Endothelial cell of umbilical vein (primary cell): ENCODE measurements at regions not wholly inside any gene's neighbourhood (a gene's known extent, or its start where the extent isn't known, plus 50 kb on each side); places are given as distances from the start of the nearest gene placed in this dataset.

Experiments
- BruUV-seq: library from RNA; stranded (reverse); fragments of 400-500 nt; replicated peaks from 2 replicates; lab custom pipeline; 2021; lab: Mats Ljungman, UMichigan
- CTCF ChIA-PET: fragments of 300-600, 350-600 bp; sonication (Branson Sonifier 250); formaldehyde crosslinking; loops from one replicate; lab custom pipeline; 2021; ENCODE audit warnings: antibody characterized with exemption, inconsistent platforms; lab: Charles Lee
- POLR2A ChIA-PET: fragments of 300-600, 350-600 bp; sonication (Branson Sonifier 250); formaldehyde crosslinking; loops from one replicate; lab custom pipeline; 2021; ENCODE audit warnings: antibody characterized with exemption, inconsistent platforms; lab: Charles Lee
- DNase-seq: peaks from one replicate; pipeline ENCODE4 v3.0.0-alpha.2; 2011; ENCODE audit warnings: low read depth, low spot score
- FAIRE-seq: peaks from 2 replicates; lab custom pipeline; 2011; peaks lifted over from hg19 to GRCh38; lab: Jason Lieb, UNC
- H2AFZ ChIP-seq: 2 replicates; pipeline ENCODE4 v1.6.0; 2012; ENCODE audit warnings: low read depth, low read length, control low read depth, inconsistent platforms
- H3K27ac ChIP-seq: 2 replicates; pipeline ENCODE4 v1.5.1; 2011; ENCODE audit warnings: low read depth, mild to moderate bottlenecking, control low read depth, low read length, moderate library complexity; ENCODE audit not compliant: insufficient read depth
- H3K27me3 ChIP-seq, 2 experiments: 2 replicates each; pipeline versions ENCODE4 v1.6.0 to v1.6.1; 2011; ENCODE audit warnings: low read length in 2 of 2, mixed read lengths in 1 of 2; ENCODE audit not compliant: control insufficient read depth in 2 of 2, insufficient read depth in 2 of 2
- H3K36me3 ChIP-seq, 2 experiments: 2 replicates in 1 of 2; 3 replicates in 1 of 2; pipeline ENCODE4 v1.5.1; 2011; ENCODE audit warnings: low read length in 2 of 2, mild to moderate bottlenecking in 1 of 2, moderate library complexity in 1 of 2; ENCODE audit not compliant: control insufficient read depth in 2 of 2, insufficient read depth in 2 of 2; ENCODE audit errors: extremely low read depth in 1 of 2
- H3K4me1 ChIP-seq: 3 replicates; pipeline ENCODE4 v1.5.1; 2011; ENCODE audit warnings: mild to moderate bottlenecking, low read length; ENCODE audit not compliant: control insufficient read depth, insufficient read depth; ENCODE audit errors: extremely low read depth
- H3K4me2 ChIP-seq: 2 replicates; pipeline ENCODE4 v1.6.1; 2011; ENCODE audit warnings: low read length, control low read depth, mixed read lengths; ENCODE audit not compliant: insufficient read depth
- H3K4me3 ChIP-seq, 3 experiments: fragments of 200-600 bp in 1 of 3; sonication (generic), shearing (Covaris generic) in 1 of 3; replicated peaks in 1 of 3; 2 replicates each; pipeline ENCODE4 v1.5.1; 2011 to 2016; ENCODE audit warnings: control low read depth in 3 of 3, low read length in 3 of 3, mild to moderate bottlenecking in 2 of 3, inconsistent platforms in 1 of 3, low read depth in 1 of 3, moderate library complexity in 1 of 3; ENCODE audit not compliant: insufficient read depth in 1 of 3
- H3K79me2 ChIP-seq: 2 replicates; pipeline ENCODE4 v1.6.0; 2012; ENCODE audit warnings: low read length, inconsistent platforms; ENCODE audit not compliant: control insufficient read depth, insufficient read depth
- H3K9ac ChIP-seq: replicated peaks from 2 replicates; pipeline ENCODE3; 2011; ENCODE audit warnings: low read length, control low read depth; ENCODE audit not compliant: insufficient read depth; ENCODE audit errors: extremely low read depth
- H3K9me1 ChIP-seq: replicated peaks from 3 replicates; pipeline ENCODE4 v1.6.0; 2011; ENCODE audit warnings: mild to moderate bottlenecking, low read length; ENCODE audit not compliant: control insufficient read depth, insufficient read depth; ENCODE audit errors: extremely low read depth
- H3K9me3 ChIP-seq: replicated peaks from 2 replicates; pipeline ENCODE4 v1.5.1; 2012; ENCODE audit warnings: low read length, inconsistent platforms; ENCODE audit not compliant: control insufficient read depth, insufficient read depth
- H4K20me1 ChIP-seq: replicated peaks from 2 replicates; pipeline ENCODE3; 2011; ENCODE audit warnings: mild to moderate bottlenecking, low read length; ENCODE audit not compliant: control insufficient read depth, insufficient read depth; ENCODE audit errors: extremely low read depth
- CTCF ChIP-seq, 2 donors: IDR thresholded peaks; 1 replicate in 1 of 2; 2 replicates in 1 of 2; pipeline ENCODE4 v1.5.1; 2011; ENCODE audit warnings: low read length in 2 of 2, mild to moderate bottlenecking in 2 of 2, moderate library complexity in 2 of 2, control low read depth in 1 of 2, inconsistent platforms in 1 of 2, low read depth in 1 of 2; ENCODE audit not compliant: insufficient read depth in 1 of 2; ENCODE audit errors: extremely low read depth in 1 of 2
- EZH2 ChIP-seq: IDR thresholded peaks from 2 replicates; pipeline ENCODE4 v1.6.1; 2012; ENCODE audit warnings: borderline replicate concordance, low read depth, mild to moderate bottlenecking, moderate library complexity, low read length, inconsistent platforms; ENCODE audit not compliant: severe bottlenecking
- FOS ChIP-seq: IDR thresholded peaks from 2 replicates; pipeline ENCODE4 v1.6.1; 2011; ENCODE audit warnings: mild to moderate bottlenecking, low read length, moderate library complexity, borderline replicate concordance; ENCODE audit not compliant: insufficient read depth
- GATA2 ChIP-seq: IDR thresholded peaks from 2 replicates; pipeline ENCODE4 v1.7.0; 2011; ENCODE audit warnings: low read depth, mild to moderate bottlenecking, moderate library complexity, mixed read lengths, low read length; ENCODE audit not compliant: insufficient read length, insufficient read depth
- JUN ChIP-seq: IDR thresholded peaks from 2 replicates; pipeline ENCODE4 v1.6.1; 2011; ENCODE audit warnings: borderline replicate concordance, low read depth; ENCODE audit not compliant: insufficient read length, insufficient read depth
- MYC ChIP-seq: IDR thresholded peaks from one replicate; pipeline ENCODE4 v1.6.1; 2011; ENCODE audit warnings: mild to moderate bottlenecking, low read depth, low read length
- POLR2A ChIP-seq: IDR thresholded peaks from 2 replicates; pipeline ENCODE4 v1.6.1; 2012; ENCODE audit warnings: low read depth, mild to moderate bottlenecking, control low read depth, low read length
- POLR2AphosphoS5 ChIP-seq: IDR thresholded peaks from 2 replicates; pipeline ENCODE4 v1.6.1; 2012; ENCODE audit warnings: low read depth, mild to moderate bottlenecking, control low read depth, low read length, moderate library complexity; ENCODE audit not compliant: insufficient read depth
- dilution Hi-C: fragments of 300-500 bp; cut with MboI; formaldehyde crosslinking; loops from one replicate; pipeline ENCODE4 v1.15.0; 2019; ENCODE audit warnings: low sequenced_read_pairs; ENCODE audit not compliant: extremely low pct_ligation_motif_present
- intact Hi-C: fragments of 100-400 bp; cut with micrococcal nuclease; formaldehyde crosslinking; loops from one replicate; pipeline ENCODE4 v1.10.0; 2022
- TF ChIP-seq, protein P1 (sequence below): IDR thresholded peaks from 2 replicates; pipeline ENCODE4 v1.6.1; 2011; ENCODE audit not compliant: insufficient read depth, insufficient read length

- ChIA-PET POLR2A (no interaction called here), CTCF (no interaction called here)
- FAIRE-seq (no peak), DNase-seq (no peak)
- H3K4me1 ChIP-seq = no peaks in the 10 kb centered on the region
- no peak overlapping the region for H2AFZ ChIP-seq
- intact Hi-C loops = no loop called here
- H3K27me3 ChIP-seq = no peaks in the 10 kb centered on the region
- dilution Hi-C loops = no loop called here
- TF ChIP-seq, protein P1, sequence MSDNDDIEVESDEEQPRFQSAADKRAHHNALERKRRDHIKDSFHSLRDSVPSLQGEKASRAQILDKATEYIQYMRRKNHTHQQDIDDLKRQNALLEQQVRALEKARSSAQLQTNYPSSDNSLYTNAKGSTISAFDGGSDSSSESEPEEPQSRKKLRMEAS = no peak
- TF ChIP-seq EZH2 (no peak), POLR2AphosphoS5 (no peak), MYC (no peak), POLR2A (no peak), FOS (no peak), CTCF (IDR thresholded peaks at IDR 0.05; ENCODE audit: extremely low read depth in 1 of 2, insufficient read depth in 1 of 2, low read depth in 1 of 2, low read length in 2 of 2) (no peak), JUN (no peak), GATA2 (no peak)
- no TSS peak for BruUV-seq
- H3K27ac ChIP-seq = no peak overlapping the region
- H3K9ac ChIP-seq = no peak overlapping the region
- no peaks in the 10 kb centered on the region for H3K36me3 ChIP-seq
- no peaks in the 10 kb centered on the region for H3K79me2 ChIP-seq
- H4K20me1 ChIP-seq = no peaks in the 10 kb centered on the region
- H3K9me3 ChIP-seq = no peaks in the 10 kb centered on the region
- no peaks in the 10 kb centered on the region for H3K9me1 ChIP-seq
- H3K4me2 ChIP-seq = no peak overlapping the region
- H3K4me3 ChIP-seq = no peak overlapping the region
Observed at GRCh38 chr1:219419065-219419464, 193.8 kb downstream of the ZC3H11B start.
